HepG2 (cell line): ENCODE measurements at regions not wholly inside any gene's neighbourhood (a gene's known extent, or its start where the extent isn't known, plus 50 kb on each side); places are given as distances from the start of the nearest gene placed in this dataset.

Experiments
- ARNTL ChIP-seq: sonication (generic); formaldehyde crosslinking; IDR thresholded peaks from 2 replicates; pipeline ENCODE4 v1.4.0; 2020; ENCODE audit warnings: mild to moderate bottlenecking, missing genetic modification reagents
- GABPB1 ChIP-seq: IDR thresholded peaks from 2 replicates; pipeline ENCODE4 v1.6.1; 2016; ENCODE audit warnings: mild to moderate bottlenecking, missing genetic modification reagents, moderate library complexity, missing compliant biosample characterization
- GATA4 ChIP-seq: sonication (generic); IDR thresholded peaks from 2 replicates; pipeline ENCODE4 v1.6.1; 2016; ENCODE audit warnings: antibody characterized with exemption, low read depth, borderline replicate concordance
- JUNB ChIP-seq: sonication (generic); formaldehyde crosslinking; IDR thresholded peaks from 2 replicates; pipeline ENCODE4 v1.8.0; 2022; ENCODE audit warnings: missing genetic modification reagents, mild to moderate bottlenecking, borderline replicate concordance
- JUND ChIP-seq: sonication (generic); formaldehyde crosslinking; IDR thresholded peaks from 2 replicates; pipeline ENCODE4 v1.8.0; 2022; ENCODE audit warnings: mild to moderate bottlenecking, missing genetic modification reagents
- MAZ ChIP-seq, 2 experiments: sonication (generic) in 1 of 2; formaldehyde crosslinking in 1 of 2; IDR thresholded peaks; 2 replicates each; pipeline versions ENCODE4 v1.5.0 to v1.6.1; 2012 to 2020; ENCODE audit warnings: low read depth in 2 of 2, mild to moderate bottlenecking in 2 of 2, borderline replicate concordance in 1 of 2, improper control_type of control experiment in 1 of 2, low read length in 1 of 2, missing genetic modification reagents in 1 of 2, moderate library complexity in 1 of 2
- MEF2D ChIP-seq: sonication (generic); formaldehyde crosslinking; IDR thresholded peaks from 2 replicates; pipeline ENCODE4 v1.5.1; 2020; ENCODE audit warnings: mild to moderate bottlenecking, missing genetic modification reagents
- NCOA2 ChIP-seq: sonication (generic); formaldehyde crosslinking; IDR thresholded peaks from 2 replicates; pipeline ENCODE4 v1.8.0; 2022; ENCODE audit warnings: inconsistent platforms
- NFIB ChIP-seq: sonication (generic); formaldehyde crosslinking; IDR thresholded peaks from 2 replicates; pipeline ENCODE4 v1.9.0; 2021; ENCODE audit warnings: missing genetic modification reagents, mild to moderate bottlenecking, borderline replicate concordance
- PAWR ChIP-seq: sonication (generic); formaldehyde crosslinking; IDR thresholded peaks from 2 replicates; pipeline ENCODE4 v1.4.0; 2020; ENCODE audit warnings: missing genetic modification reagents, mild to moderate bottlenecking, borderline replicate concordance
- POLR2A ChIP-seq, 2 experiments: IDR thresholded peaks; 2 replicates each; pipeline ENCODE4 v1.6.1; 2011; ENCODE audit warnings: low read depth in 2 of 2, low read length in 2 of 2, mild to moderate bottlenecking in 1 of 2, moderate library complexity in 1 of 2; ENCODE audit not compliant: insufficient read depth in 1 of 2
- PPARG ChIP-seq: conservative IDR thresholded peaks from 2 replicates; pipeline ENCODE4 v1.6.1; 2016; ENCODE audit warnings: missing biosample characterization, missing genetic modification reagents
- SSRP1 ChIP-seq: IDR thresholded peaks from 2 replicates; pipeline ENCODE4 v1.6.1; 2016; ENCODE audit warnings: control low read depth
- TRIM24 ChIP-seq: sonication (generic); formaldehyde crosslinking; IDR thresholded peaks from 2 replicates; pipeline ENCODE4 v1.8.0; 2022; ENCODE audit warnings: mild to moderate bottlenecking, missing genetic modification reagents
- ZFP41 ChIP-seq: sonication (generic); formaldehyde crosslinking; IDR thresholded peaks from 2 replicates; pipeline ENCODE4 v1.4.0; 2020; ENCODE audit warnings: mild to moderate bottlenecking, missing genetic modification reagents, borderline replicate concordance
- ZFP90 ChIP-seq: sonication (generic); formaldehyde crosslinking; IDR thresholded peaks from 2 replicates; pipeline ENCODE4 v1.8.0; 2022; ENCODE audit warnings: missing genetic modification reagents, mild to moderate bottlenecking, inconsistent platforms, borderline replicate concordance
- ZNF263 ChIP-seq: sonication (generic); formaldehyde crosslinking; IDR thresholded peaks from 2 replicates; pipeline ENCODE4 v1.4.0; 2020; ENCODE audit warnings: missing genetic modification reagents
- ZNF331 ChIP-seq: sonication (generic); formaldehyde crosslinking; IDR thresholded peaks from 2 replicates; pipeline ENCODE4 v1.4.0; 2020; ENCODE audit warnings: missing genetic modification reagents
- ZNF34 ChIP-seq: sonication (generic); formaldehyde crosslinking; IDR thresholded peaks from 2 replicates; pipeline ENCODE4 v1.4.0; 2020; ENCODE audit warnings: mild to moderate bottlenecking, missing genetic modification reagents, borderline replicate concordance
- ZNF441 ChIP-seq: sonication (generic); formaldehyde crosslinking; IDR thresholded peaks from 2 replicates; pipeline ENCODE4 v1.7.0; 2021; ENCODE audit warnings: missing genetic modification reagents, borderline replicate concordance
- ZNF644 ChIP-seq: IDR thresholded peaks from 2 replicates; pipeline ENCODE4 v1.6.1; 2016; ENCODE audit warnings: low read depth
- ZNF816 ChIP-seq: sonication (generic); formaldehyde crosslinking; IDR thresholded peaks from 2 replicates; pipeline ENCODE4 v1.8.0; 2022; ENCODE audit warnings: missing genetic modification reagents, mild to moderate bottlenecking, borderline replicate concordance
- ZSCAN20 ChIP-seq: sonication (generic); formaldehyde crosslinking; IDR thresholded peaks from 2 replicates; pipeline ENCODE4 v1.4.0; 2020; ENCODE audit warnings: missing genetic modification reagents, mild to moderate bottlenecking, borderline replicate concordance
- TF ChIP-seq, protein P1 (sequence below): sonication (generic); formaldehyde crosslinking; IDR thresholded peaks from 2 replicates; pipeline ENCODE4 v1.4.0; 2020; ENCODE audit warnings: missing genetic modification reagents
- TF ChIP-seq, protein P2 (sequence below): sonication (generic); formaldehyde crosslinking; IDR thresholded peaks from 2 replicates; pipeline ENCODE4 v1.4.0; 2020; ENCODE audit warnings: missing genetic modification reagents
- TF ChIP-seq, protein P3 (sequence below): sonication (generic); formaldehyde crosslinking; IDR thresholded peaks from 2 replicates; pipeline ENCODE4 v1.4.0; 2020; ENCODE audit warnings: missing genetic modification reagents, borderline replicate concordance

DNA sequence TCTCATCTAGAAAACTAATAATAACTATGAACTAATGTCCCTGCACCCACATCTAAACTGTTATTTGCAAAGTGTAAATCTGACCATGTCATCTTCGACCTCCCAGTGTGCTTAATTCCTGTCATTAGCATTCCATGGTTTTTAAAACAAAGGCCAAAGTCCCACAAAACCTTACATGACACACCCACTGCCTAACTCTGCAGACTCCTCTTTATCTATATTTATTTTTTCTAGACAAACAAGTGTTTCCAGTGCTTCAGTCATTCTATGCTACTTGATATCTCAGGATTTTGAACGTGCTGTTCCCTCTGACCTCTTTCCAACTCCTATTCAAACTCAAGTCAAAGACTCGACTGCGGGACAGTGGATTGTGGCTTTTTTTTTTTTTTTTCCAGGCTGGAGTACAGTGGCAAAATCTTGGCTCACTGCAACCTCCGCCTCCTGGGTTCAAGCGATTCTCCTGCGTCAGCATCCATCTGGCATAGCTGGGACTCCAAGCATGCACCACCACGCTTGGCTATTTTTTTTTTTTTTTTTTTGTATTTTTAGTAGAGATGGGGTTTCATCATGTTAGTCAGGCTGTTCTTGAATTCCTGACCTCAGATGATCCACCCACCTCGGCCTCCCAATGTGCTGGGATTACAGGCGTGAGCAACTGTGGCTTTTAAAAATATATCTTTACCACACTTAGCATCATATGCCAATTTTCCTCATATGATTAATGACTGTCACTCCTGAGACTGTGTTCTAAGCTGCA lies 1511.0 kb downstream of the ARAP2 start (continued):
- no peak for TF ChIP-seq ZNF441 (CRISPR knock-in tag)
- TF ChIP-seq POLR2A (IDR thresholded peaks at IDR 0.05; ENCODE audit: insufficient read depth in 1 of 2, low read depth in 2 of 2, low read length in 2 of 2): no peak
- TF ChIP-seq ZNF816: no peak
- no peak for TF ChIP-seq ZNF263
- TF ChIP-seq MAZ (IDR thresholded peaks at IDR 0.05; ENCODE audit: borderline replicate concordance, low read depth, low read length): no peak
- TF ChIP-seq MAZ (CRISPR knock-in tag; IDR thresholded peaks at IDR 0.05; ENCODE audit: low read depth): no peak
- peak; percentile 59; the same call in 1 of the 2 replicates for TF ChIP-seq NCOA2 (CRISPR knock-in tag)
- TF ChIP-seq ZFP90 (CRISPR knock-in tag): no peak
- TF ChIP-seq, protein P1, sequence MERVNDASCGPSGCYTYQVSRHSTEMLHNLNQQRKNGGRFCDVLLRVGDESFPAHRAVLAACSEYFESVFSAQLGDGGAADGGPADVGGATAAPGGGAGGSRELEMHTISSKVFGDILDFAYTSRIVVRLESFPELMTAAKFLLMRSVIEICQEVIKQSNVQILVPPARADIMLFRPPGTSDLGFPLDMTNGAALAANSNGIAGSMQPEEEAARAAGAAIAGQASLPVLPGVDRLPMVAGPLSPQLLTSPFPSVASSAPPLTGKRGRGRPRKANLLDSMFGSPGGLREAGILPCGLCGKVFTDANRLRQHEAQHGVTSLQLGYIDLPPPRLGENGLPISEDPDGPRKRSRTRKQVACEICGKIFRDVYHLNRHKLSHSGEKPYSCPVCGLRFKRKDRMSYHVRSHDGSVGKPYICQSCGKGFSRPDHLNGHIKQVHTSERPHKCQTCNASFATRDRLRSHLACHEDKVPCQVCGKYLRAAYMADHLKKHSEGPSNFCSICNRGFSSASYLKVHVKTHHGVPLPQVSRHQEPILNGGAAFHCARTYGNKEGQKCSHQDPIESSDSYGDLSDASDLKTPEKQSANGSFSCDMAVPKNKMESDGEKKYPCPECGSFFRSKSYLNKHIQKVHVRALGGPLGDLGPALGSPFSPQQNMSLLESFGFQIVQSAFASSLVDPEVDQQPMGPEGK: no peak
- TF ChIP-seq, protein P2, sequence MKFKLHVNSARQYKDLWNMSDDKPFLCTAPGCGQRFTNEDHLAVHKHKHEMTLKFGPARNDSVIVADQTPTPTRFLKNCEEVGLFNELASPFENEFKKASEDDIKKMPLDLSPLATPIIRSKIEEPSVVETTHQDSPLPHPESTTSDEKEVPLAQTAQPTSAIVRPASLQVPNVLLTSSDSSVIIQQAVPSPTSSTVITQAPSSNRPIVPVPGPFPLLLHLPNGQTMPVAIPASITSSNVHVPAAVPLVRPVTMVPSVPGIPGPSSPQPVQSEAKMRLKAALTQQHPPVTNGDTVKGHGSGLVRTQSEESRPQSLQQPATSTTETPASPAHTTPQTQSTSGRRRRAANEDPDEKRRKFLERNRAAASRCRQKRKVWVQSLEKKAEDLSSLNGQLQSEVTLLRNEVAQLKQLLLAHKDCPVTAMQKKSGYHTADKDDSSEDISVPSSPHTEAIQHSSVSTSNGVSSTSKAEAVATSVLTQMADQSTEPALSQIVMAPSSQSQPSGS (CRISPR knock-in tag): no peak
- TF ChIP-seq ZNF331 (CRISPR knock-in tag): no peak
- TF ChIP-seq ZNF644: no peak; the same call in 1 of the 2 replicates
- no peak for TF ChIP-seq JUND (CRISPR knock-in tag)
- TF ChIP-seq, protein P3, sequence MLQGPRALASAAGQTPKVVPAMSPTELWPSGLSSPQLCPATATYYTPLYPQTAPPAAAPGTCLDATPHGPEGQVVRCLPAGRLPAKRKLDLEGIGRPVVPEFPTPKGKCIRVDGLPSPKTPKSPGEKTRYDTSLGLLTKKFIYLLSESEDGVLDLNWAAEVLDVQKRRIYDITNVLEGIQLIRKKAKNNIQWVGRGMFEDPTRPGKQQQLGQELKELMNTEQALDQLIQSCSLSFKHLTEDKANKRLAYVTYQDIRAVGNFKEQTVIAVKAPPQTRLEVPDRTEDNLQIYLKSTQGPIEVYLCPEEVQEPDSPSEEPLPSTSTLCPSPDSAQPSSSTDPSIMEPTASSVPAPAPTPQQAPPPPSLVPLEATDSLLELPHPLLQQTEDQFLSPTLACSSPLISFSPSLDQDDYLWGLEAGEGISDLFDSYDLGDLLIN (CRISPR knock-in tag): no peak
- no peak for TF ChIP-seq GATA4
- TF ChIP-seq ZSCAN20 (CRISPR knock-in tag): no peak
- no peak for TF ChIP-seq MEF2D
- TF ChIP-seq ARNTL: no peak
- TF ChIP-seq NFIB (CRISPR knock-in tag): no peak
- TF ChIP-seq JUNB (CRISPR knock-in tag): no peak
- TF ChIP-seq ZNF34 (CRISPR knock-in tag): no peak
- TF ChIP-seq GABPB1: no peak
- TF ChIP-seq TRIM24: no peak
- TF ChIP-seq ZFP41: no peak
- TF ChIP-seq SSRP1 (CRISPR knock-in tag): no peak
- peak; percentile 71; the same call in 1 of the 2 replicates for TF ChIP-seq PPARG (CRISPR knock-in tag)
- TF ChIP-seq PAWR (CRISPR knock-in tag): no peak
